ENCODE measurements at regions not wholly inside any gene's neighbourhood (a gene's known extent, or its start where the extent isn't known, plus 50 kb on each side); places are given as distances from the start of the nearest gene placed in this dataset.
"Not testable (repeated sequence)": the region's sequence is repeated elsewhere in the genome, so short reads cannot be mapped to it uniquely, and the experiment has no call there.

DNA sequence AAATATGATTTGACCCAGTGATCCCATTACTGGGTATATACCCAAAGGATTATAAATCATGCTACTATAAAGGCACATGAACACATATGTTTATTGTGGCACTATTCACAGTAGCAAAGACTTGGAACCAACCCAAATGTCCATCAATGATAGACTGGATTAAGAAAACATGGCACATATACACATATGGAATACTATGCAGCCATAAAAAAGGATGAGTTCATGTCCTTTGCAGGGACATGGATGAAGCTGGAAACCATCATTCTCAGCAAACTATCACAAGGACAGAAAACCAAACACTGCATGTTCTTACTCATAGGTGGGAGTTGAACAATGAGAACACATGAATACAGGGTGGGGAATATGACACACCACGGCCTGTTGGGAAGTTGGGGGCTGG lies 330.5 kb upstream of the HNRNPA3 start:
- not testable (repeated sequence) for DNase-seq (ENCODE audit: extremely low read depth in 1 of 2, low read depth in 1 of 2)

DNA sequence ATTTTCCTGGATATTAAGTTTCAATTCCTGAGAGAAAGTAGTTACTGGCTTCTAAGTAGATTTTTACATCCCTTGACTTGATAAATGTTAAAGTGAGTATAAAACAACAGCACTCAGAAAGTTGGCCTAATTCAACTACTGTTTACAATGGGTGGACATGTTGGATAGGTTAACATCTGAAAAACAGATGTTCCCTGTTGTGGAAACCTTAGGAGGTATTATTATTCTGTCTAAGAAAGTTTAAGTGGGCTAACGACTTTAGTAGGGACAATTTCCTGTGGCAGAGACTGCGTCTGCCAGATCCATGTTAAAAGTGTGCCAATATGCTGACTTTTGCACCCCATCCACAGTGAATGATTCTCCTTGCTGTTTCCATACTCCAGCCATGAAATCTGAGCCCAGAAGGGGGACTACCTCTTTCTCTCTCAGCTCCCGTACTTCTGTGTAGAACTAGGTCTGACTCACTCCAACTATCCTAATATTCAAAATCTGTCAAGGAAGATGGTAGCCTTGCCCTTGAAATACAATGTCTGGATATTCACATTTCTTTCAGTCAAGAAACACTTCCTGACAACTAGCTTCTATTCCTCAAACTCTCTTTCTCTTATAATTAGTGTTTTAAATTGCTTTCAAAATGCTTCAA lies 327.5 kb upstream of the HNRNPA3 start:
- DNase-seq (ENCODE audit: extremely low read depth in 1 of 2, low read depth in 1 of 2), result no peak

DNA sequence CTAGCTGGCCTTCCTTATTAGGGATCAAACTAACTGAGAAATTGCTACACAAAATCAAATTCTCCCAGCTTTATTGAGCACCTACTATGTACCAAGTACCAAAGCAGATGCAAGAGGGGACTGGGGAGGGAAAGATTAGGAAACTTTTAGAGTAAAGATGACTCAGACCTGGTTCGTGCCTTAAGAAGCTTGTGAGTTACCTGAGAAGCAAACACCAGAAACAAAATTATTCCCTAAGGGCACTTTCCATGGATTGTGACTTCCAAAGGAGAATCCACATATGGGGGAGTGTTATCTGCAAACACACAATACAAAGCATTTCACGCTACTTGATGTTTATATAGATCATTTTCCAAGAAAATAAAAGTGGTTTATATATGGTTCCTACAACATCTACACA lies 326.9 kb upstream of the HNRNPA3 start:
- DNase-seq (ENCODE audit: extremely low read depth in 1 of 2, low read depth in 1 of 2), result no peak

DNA sequence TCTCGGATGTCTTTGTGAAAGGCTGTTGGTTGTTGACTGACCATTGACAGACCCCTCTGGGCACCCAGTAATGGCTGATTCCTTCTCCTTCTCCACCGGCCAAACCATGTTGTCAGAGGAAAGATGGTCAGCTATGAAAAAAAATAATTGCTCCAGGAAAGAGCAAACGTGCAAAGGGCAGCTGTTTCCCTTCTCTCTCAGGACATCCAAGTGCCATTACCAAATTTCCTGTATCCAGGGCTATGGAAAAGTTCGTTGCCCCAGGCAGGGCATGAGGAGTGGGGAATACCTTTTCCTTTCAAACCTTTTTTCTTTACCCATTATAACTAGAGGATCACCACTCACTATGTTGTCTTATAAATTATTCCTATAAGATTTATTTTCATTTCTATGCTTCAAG lies 321.5 kb upstream of the HNRNPA3 start:
- no peak for DNase-seq (ENCODE audit: extremely low read depth in 1 of 2, low read depth in 1 of 2)

DNA sequence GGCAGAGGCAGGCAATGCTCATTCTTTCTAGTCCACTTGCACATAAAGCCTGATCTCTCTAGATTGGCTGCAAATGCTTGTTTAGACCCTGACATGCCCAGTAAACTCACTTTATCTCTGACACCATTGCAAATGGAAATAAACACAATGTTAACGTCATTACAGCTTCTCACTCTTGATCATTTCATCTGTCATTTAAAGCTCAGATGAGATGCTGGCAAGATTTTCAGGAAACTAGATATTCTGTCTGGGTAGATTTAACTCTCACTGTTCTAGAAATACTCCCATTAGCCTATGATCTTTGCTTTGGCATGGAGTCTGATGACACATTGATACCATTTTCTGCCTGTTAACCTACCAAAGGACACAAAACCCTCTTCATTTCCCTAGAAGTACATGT lies 320.7 kb upstream of the HNRNPA3 start:
- no peak for DNase-seq (ENCODE audit: extremely low read depth in 1 of 2, low read depth in 1 of 2)

DNA sequence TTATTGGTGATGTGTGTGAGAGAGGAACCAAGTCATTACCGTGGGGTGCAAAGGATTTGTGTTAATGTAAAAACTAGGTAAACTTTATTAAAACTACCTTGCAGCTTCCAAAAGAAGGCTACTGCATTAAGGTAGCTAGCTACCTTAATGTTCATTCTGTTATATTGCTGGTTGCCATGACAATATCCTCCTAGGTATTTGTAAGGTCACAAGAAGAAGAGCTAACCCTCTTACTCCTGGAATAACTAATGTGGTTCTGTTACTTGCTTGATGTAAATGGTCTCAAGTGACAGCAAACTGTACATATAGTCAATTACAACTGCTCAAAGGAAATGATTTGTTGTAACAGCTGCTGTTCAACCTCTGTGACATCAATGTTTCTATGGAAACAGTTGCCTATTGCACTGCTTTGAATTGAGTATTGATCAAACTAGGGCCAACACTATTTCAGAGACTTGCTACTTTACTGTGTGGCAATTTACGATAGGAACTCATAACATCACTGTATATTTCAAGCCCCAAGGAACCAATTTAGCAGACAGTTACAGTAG lies 319.8 kb upstream of the HNRNPA3 start:
- DNase-seq (ENCODE audit: extremely low read depth in 1 of 2, low read depth in 1 of 2), result no peak

DNA sequence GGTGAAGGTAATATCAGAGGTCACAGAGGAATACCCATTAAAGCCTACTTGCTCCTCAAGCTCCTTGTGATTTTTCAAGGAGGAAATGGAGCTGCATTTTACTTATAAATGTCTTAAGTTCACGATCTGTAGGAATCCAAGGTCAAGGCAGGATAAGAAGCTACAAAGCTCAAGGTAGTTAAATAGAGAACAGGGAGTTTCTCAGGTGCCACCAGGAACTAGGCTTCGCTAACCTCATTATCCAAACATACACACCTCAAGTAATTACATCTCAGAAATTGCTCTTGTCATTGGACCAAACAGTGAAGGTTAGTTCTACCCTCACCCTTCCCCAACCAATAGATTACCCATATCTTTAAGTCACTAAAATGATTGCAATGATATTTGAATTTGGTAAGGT lies 317.4 kb upstream of the HNRNPA3 start:
- no peak for DNase-seq (ENCODE audit: extremely low read depth in 1 of 2, low read depth in 1 of 2)

DNA sequence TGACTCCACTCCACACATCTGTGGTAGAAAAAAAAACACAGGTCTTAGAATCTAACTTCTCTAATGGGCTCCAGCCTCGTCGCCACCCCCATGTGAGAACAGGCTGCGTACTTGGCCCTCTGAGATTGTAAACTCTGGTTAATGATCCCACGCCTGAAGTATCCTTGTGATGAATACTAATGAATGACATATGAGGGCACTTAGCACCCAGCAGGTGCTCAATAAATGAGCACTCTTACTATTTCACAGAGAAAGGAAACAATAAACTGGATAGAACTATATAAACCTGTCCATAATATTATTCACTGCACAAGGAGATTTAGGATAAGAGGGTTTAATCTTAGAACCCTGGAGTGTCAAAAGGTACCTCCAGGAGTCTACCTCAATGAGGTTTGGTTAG lies 310.1 kb upstream of the HNRNPA3 start:
- DNase-seq (ENCODE audit: extremely low read depth in 1 of 2, low read depth in 1 of 2), result no peak

DNA sequence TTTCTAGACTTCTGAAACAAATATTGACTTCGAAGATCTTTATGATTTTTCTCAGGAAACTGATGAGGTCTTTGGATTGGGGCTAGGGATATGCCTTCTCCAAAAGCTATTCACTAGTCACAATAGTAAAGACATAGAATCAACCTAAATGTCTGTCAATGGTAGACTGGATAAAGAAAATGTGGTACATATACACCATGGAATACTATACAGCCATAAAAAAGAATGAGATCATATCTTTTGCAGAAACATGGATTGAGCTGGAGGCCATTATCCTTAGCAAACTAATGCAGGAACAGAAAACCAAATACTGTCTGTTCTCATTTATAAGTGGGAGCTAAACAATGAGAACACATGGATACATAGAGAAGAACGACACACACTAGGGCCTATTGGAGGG lies 308.5 kb upstream of the HNRNPA3 start:
- DNase-seq (ENCODE audit: extremely low read depth in 1 of 2, low read depth in 1 of 2), result not testable (repeated sequence)

DNA sequence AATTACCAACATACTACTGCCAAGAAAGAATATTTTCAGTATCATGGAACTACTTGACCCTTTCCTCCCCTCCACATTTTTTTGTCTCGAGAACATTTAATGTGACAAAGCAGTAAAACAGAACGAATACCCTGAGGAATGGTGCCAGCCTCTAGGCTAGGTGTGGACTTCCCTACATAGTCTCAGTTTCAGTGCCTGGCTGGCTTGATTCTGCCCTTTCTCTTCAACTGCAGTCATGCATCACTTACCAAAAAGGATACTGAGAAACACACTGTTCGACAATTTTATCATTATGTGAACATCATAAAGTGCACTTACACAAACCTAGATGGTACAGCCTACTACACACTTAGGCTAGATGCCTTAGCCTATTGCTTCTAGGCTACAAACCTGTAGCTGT lies 305.3 kb upstream of the HNRNPA3 start:
- no peak for DNase-seq (ENCODE audit: extremely low read depth in 1 of 2, low read depth in 1 of 2)

DNA sequence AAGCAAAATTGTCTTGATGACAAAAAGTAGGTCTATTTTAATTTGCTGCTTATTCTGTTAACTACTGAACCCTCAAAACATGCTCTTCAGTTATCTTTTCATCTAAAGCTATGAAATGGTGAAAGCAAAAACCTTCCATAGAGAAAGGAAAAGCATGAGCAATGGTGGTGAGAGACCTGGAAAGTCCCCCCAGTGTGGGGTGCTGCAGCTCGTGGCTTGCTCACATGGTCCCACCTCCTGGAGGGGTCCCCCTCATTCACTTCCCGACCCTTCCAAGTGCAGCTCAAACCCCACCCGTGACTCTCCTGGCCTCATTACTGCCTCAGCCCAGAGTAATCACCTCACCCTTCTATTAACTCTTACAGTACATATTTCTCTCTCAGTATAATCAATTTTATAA lies 301.8 kb upstream of the HNRNPA3 start:
- no peak for DNase-seq (ENCODE audit: extremely low read depth in 1 of 2, low read depth in 1 of 2)

DNA sequence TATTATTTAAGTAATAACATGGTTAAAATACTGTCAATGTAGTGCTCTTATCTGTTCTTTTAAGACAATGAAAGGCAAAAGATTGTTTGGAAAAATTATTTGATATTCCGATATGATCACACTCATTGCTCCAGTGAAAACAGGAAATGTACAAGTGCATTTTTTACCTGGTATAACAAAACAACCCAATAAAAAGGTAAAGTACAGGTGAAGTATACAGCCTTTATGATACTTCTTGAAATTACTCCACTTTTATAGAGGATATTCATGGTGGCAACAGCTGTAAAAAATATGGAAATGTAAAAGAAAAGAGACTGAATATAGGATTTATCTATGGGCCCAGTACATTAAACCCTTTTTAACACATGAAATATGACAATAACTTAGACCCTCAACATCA lies 298.6 kb upstream of the HNRNPA3 start:
- DNase-seq (ENCODE audit: extremely low read depth in 1 of 2, low read depth in 1 of 2), result no peak

DNA sequence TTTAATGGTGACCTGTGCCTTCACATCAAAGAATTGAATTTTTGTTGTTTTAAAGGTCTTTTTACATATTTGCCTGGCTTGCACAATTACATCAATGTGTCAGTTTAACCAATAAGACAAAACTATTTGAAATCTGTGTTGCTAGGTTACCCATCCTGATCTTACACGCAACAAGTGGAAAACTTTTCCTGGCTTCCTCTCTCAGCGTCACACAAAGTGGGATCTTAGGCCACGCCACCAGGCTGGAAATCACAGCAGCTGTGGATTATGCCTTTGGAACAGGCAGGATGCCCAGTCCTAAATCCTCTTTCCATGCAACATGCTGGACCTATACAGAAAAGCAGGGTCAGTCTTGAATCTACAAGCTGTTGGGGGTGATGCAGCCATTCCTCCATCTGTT lies 298.2 kb upstream of the HNRNPA3 start:
- no peak for DNase-seq (ENCODE audit: extremely low read depth in 1 of 2, low read depth in 1 of 2)

DNA sequence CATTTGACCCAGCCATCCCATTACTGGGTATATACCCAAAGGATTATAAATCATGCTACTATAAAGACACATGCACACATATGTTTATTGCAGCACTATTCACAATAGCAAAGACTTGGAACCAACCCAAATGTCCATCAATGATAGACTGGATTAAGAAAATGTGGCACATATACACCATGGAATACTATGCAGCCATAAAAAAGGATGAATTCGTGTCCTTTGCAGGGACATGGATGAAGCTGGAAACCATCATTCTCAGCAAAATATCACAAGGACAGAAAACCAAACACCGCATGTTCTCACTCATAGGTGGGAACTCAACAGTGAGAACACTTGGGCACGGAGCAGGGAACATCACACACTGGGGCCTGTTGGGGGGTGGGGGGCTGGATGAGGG lies 290.0 kb upstream of the HNRNPA3 start:
- not testable (repeated sequence) for DNase-seq (ENCODE audit: extremely low read depth in 1 of 2, low read depth in 1 of 2)

DNA sequence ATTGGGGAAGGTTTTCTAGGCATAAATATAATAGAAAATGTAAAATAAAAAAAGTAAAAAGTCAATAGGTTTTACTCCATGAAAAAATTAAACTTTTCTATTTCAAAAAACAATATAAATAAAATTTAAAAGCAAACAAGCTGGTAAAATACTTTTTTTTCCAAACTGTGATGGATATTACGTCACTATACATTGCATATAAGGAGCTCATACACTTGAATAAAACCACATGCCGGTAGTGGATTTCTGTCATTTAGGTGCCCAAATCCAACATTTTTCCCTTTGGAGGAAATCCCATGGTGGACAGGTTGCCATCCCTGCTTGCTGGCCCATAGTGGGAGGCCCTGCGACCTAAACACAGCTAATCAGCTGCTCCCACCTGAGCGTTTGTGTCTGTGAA lies 289.4 kb upstream of the HNRNPA3 start:
- no peak for DNase-seq (ENCODE audit: extremely low read depth in 1 of 2, low read depth in 1 of 2)

DNA sequence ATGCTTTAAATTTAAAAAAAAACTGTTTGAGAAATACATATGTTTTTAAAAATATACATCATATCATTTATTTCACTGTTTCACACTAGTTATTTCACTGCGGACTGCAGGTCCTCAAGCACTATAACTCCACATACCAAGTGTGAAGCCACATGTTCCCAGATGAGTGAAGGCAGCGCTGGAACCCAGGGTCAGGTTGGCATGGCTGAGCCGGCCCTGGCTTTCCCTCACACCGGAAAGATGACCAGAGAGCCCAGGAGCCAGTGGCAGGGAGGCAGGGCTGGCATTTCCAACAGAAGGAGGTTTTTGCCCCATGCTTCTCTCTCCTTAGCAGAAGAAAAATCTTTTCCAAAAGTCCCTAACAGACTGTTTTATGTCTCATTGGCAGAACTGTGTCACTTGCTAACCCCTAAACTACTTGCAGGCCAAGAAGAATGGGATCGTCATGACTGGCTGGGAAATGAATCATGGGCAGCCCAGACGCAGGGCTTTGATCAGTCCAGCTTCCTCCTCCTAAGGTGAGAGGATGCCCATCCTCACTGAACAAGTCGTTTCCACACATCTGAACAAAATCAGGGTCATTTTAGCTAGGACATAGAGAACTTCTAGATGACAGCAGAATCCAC lies 287.6 kb upstream of the HNRNPA3 start:
- DNase-seq (ENCODE audit: extremely low read depth in 1 of 2, low read depth in 1 of 2), result no peak

DNA sequence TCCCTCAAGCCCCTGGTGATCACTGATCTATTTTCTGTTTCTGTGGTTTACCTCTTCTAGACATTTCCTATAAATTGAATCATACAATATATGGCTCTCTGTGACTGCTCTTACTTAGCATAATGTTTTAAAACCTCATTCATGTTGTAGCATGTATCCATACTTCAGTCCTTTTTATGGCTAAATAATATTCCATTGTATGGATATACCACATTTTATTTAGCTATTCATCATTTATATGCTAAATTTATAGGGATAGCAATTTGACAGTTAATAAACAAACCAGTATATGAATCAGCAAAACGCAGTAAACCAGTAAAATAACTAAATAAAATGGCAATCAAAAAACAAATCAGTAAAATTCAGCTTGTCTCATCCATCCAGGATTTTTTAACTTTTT lies 286.1 kb upstream of the HNRNPA3 start:
- DNase-seq (ENCODE audit: extremely low read depth in 1 of 2, low read depth in 1 of 2), result no peak

DNA sequence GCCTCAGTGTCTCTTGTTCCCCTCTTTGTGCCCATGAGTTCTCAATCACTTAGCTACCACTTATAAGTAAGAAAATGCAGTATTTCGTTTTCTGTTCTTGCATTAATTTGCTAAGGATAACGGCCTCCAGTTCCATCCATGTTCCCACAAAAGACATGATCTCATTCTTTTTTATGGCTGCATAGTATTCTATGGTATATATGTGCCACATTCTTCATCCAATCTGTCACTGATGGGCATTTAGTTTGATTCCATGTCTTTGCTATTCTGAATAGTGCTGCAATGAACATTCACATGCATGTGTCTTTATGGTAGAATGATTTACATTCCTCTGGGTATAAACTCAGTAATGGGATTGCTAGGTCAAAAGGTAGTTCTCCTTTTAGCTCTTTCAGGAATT lies 283.2 kb upstream of the HNRNPA3 start:
- not testable (repeated sequence) for DNase-seq (ENCODE audit: extremely low read depth in 1 of 2, low read depth in 1 of 2)

DNA sequence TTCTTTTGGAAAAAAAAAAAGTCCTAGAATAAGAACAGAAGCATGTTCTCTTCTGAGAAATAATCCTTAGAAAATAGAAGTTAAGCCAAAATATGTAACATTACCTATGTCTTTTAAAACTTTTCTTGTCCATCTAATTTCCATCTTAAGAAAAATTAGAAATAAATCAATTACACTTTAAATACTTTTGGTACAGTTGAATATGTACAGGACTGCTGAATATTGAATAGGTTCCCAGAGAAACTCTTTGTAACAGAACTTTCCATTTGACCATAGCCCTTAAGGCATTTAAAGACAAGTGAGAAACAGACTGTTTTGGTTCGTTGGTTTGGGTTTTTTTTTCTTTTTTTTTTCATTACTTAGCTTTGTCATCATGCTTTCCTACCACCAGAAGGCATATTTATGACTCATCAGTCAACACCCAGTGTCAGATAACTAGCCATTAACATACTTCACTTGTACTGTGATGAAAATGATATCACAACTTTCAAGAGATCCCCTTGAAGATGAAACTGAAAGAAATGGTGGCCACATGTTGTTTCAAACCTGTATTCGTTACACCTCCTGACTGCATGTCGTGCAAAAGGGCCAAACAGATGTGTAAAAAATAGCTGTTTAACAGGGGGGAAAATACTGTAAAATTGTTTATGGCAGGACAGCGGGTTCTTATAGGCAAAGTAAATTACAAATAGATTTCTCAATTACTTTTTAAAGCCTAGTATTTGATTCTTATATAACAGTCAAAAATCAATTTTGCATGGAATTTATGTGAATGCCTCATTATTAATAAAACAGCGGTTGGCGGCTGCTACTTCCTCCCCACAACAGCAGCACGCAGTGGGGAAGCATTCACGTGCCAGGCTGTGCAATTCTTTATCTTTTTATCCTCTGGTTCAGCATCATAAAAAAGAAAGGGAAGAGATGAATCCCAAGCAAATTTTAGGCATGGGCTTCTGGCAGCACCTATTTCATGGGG lies 280.7 kb upstream of the HNRNPA3 start:
- DNase-seq (ENCODE audit: extremely low read depth in 1 of 2, low read depth in 1 of 2), result no peak

DNA sequence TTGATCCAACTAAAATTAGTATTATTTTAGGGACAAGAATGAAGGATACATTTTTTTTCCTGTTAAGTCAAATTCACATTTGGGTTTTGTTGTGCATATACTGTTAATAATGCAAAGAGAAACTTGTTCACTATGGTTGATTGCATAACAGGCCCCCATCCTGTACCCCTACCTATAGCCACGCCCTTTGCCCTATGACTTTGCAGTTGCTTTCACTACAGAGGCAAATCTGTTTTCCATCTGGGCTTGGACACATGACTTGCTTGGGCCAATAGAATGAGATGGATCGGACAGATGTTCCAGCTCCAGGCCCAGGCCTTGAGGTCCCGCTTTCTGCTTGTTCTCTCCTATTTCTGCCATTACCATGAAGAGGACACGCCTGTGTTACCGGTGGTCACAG lies 278.5 kb upstream of the HNRNPA3 start:
- no peak for DNase-seq (ENCODE audit: extremely low read depth in 1 of 2, low read depth in 1 of 2)

DNA sequence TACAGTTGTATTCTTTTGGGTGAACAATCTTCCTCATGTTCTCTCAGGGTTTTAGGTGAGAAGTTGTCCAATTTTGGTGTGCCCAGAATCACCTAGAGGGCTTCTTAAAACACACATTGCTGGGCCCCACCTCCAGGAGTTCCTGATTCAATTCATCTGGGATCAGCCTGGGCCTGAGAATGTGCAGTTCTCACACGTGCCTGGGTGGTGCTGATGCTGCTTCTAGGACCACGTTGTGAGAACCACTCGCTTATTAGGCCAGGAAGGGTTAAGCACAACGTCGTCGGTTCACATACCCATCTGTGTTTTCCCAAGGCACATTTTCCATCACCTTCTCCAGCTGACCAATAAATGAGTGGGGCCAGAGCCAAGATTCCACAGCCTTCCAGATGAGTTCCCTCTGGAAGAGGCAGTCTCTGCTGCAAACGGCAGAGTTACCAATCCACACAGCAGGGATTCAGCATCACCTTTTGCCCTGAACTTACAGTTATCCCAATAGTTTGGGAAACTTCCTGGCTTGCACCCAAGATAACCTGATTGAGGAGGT lies 277.7 kb upstream of the HNRNPA3 start:
- DNase-seq (ENCODE audit: extremely low read depth in 1 of 2, low read depth in 1 of 2), result no peak
